GM12878 (cell line): ENCODE measurements at regions not wholly inside any gene's neighbourhood (a gene's known extent, or its start where the extent isn't known, plus 50 kb on each side); places are given as distances from the start of the nearest gene placed in this dataset.

Experiments used
- CTCF ChIP-seq, 3 experiments: IDR thresholded peaks in 2 of 3; conservative IDR thresholded peaks in 1 of 3; 2 replicates each; pipeline ENCODE4 v1.5.1; 2011; ENCODE audit warnings: low read depth in 3 of 3, low read length in 3 of 3, mild to moderate bottlenecking in 3 of 3, control low read depth in 2 of 3, moderate library complexity in 2 of 3, inconsistent platforms in 1 of 3, mixed read lengths in 1 of 3; ENCODE audit not compliant: control insufficient read depth in 2 of 3, insufficient read depth in 1 of 3; ENCODE audit errors: extremely low read depth in 1 of 3
- E4F1 ChIP-seq: fragments of 450-650 bp; IDR thresholded peaks from 2 replicates; pipeline ENCODE4 v1.6.1; 2018; ENCODE audit warnings: borderline replicate concordance, mild to moderate bottlenecking; ENCODE audit not compliant: partially characterized antibody
- POLR2AphosphoS5 ChIP-seq: IDR thresholded peaks from 2 replicates; pipeline ENCODE4 v1.6.1; 2011; ENCODE audit warnings: mild to moderate bottlenecking, low read length, inconsistent platforms
- RBBP5 ChIP-seq: fragments of 200-600 bp; sonication (generic); conservative IDR thresholded peaks from 2 replicates; pipeline ENCODE4 v1.6.1; 2016
- REST ChIP-seq: IDR thresholded peaks from 2 replicates; pipeline ENCODE4 v1.6.1; 2012; ENCODE audit warnings: mild to moderate bottlenecking, low read depth, low read length
- RUNX3 ChIP-seq: IDR thresholded peaks from 2 replicates; pipeline ENCODE4 v1.6.1; 2012; ENCODE audit warnings: low read length, inconsistent platforms
- TCF3 ChIP-seq: IDR thresholded peaks from 2 replicates; pipeline ENCODE4 v1.6.1; 2012; ENCODE audit warnings: low read depth, mild to moderate bottlenecking, low read length, borderline replicate concordance; ENCODE audit not compliant: insufficient read depth

GRCh38 chr2:158022888-158023287, 78.8 kb upstream of the UPP2 start:
- TF ChIP-seq POLR2AphosphoS5: no peak
- no peak for TF ChIP-seq E4F1
- TF ChIP-seq TCF3: no peak
- no peak for TF ChIP-seq CTCF (IDR thresholded peaks at IDR 0.05 in 2 of 3, conservative IDR thresholded peaks at IDR 0.05 in 1 of 3; ENCODE audit: control insufficient read depth in 2 of 3, extremely low read depth in 1 of 3, insufficient read depth in 1 of 3, low read depth in 3 of 3, low read length in 3 of 3)
- no peak for TF ChIP-seq RUNX3
- TF ChIP-seq REST: no peak
- no peak for TF ChIP-seq RBBP5
